Panc1 (cell line): ENCODE measurements at regions not wholly inside any gene's neighbourhood (a gene's known extent, or its start where the extent isn't known, plus 50 kb on each side); places are given as distances from the start of the nearest gene placed in this dataset.

Experiments used
- ATAC-seq: fragments of 200-7000 bp; cut with Tn5 transposase; 2 replicates; pipeline ENCODE4 v1.9.1; 2020; ENCODE audit warnings: mild to moderate bottlenecking, moderate library complexity
- BruUV-seq: library from RNA; stranded (reverse); fragments of 400-500 nt; replicated peaks from 2 replicates; lab custom pipeline; 2021; lab: Mats Ljungman, UMichigan
- CTCF ChIA-PET: fragments of 300-600 bp; sonication (Branson Sonifier 250); formaldehyde crosslinking; loops from one replicate; lab custom pipeline; 2022; ENCODE audit warnings: antibody characterized with exemption; lab: Charles Lee
- POLR2A ChIA-PET: fragments of 300-600 bp; sonication (Branson Sonifier 250); formaldehyde crosslinking; loops from one replicate; lab custom pipeline; 2022; ENCODE audit warnings: antibody characterized with exemption; lab: Charles Lee
- DNase-seq: peaks from one replicate; pipeline ENCODE4 v3.0.0-alpha.2; 2010; ENCODE audit warnings: low read depth, low spot score
- H3K27ac ChIP-seq: 2 replicates; pipeline ENCODE4 v1.5.1; 2011; ENCODE audit warnings: mild to moderate bottlenecking, low read length, inconsistent platforms
- H3K27me3 ChIP-seq: fragments of 200-500 bp; sonication (Bioruptor generic); 2 replicates; pipeline ENCODE4 v1.6.0; 2014; ENCODE audit warnings: low read length, inconsistent platforms; ENCODE audit not compliant: control insufficient read depth, insufficient read depth
- H3K36me3 ChIP-seq: fragments of 200-500 bp; sonication (Bioruptor generic); 2 replicates; pipeline ENCODE4 v1.5.1; 2014; ENCODE audit warnings: inconsistent platforms, mild to moderate bottlenecking, low read length, moderate library complexity; ENCODE audit not compliant: control insufficient read depth, insufficient read depth
- H3K4me1 ChIP-seq: 2 replicates; pipeline ENCODE4 v1.5.1; 2011; ENCODE audit warnings: inconsistent platforms, mild to moderate bottlenecking, low read length, moderate library complexity; ENCODE audit not compliant: control insufficient read depth, insufficient read depth
- H3K4me3 ChIP-seq, 2 experiments: 2 replicates each; pipeline ENCODE4 v1.5.1; 2011 to 2012; ENCODE audit warnings: low read depth in 2 of 2, low read length in 2 of 2, mild to moderate bottlenecking in 2 of 2, inconsistent platforms in 1 of 2, moderate library complexity in 1 of 2
- H3K9me3 ChIP-seq: fragments of 200-500 bp; sonication (Bioruptor generic); 2 replicates; pipeline ENCODE4 v1.5.1; 2014; ENCODE audit warnings: low read depth, mild to moderate bottlenecking, inconsistent platforms, low read length, moderate library complexity; ENCODE audit not compliant: control insufficient read depth, insufficient read depth
- POLR2AphosphoS5 ChIP-seq: IDR thresholded peaks from 2 replicates; pipeline ENCODE4 v1.6.1; 2012; ENCODE audit warnings: mild to moderate bottlenecking, low read depth, low read length, moderate library complexity
- SIN3A ChIP-seq: IDR thresholded peaks from 2 replicates; pipeline ENCODE4 v1.6.1; 2012; ENCODE audit warnings: low read depth, mild to moderate bottlenecking, low read length, moderate library complexity, borderline replicate concordance; ENCODE audit not compliant: insufficient read depth
- TCF7L2 ChIP-seq: IDR thresholded peaks from 2 replicates; pipeline ENCODE4 v1.6.1; 2011; ENCODE audit warnings: mild to moderate bottlenecking, low read depth, low read length, inconsistent platforms
- in situ Hi-C: cut with HindIII; loops from 2 replicates; pipeline ENCODE4 v1.10.0; 2016; ENCODE audit warnings: low sequenced_read_pairs, low pct_unique_long_range_greater_than_20kb
- intact Hi-C: fragments of 100-400 bp; cut with micrococcal nuclease; formaldehyde crosslinking; loops from one replicate; pipeline ENCODE4 v1.10.0; 2022; ENCODE audit not compliant: unreplicated experiment
- TF ChIP-seq, protein P1 (sequence below), 2 experiments: IDR thresholded peaks; 2 replicates each; pipeline ENCODE4 v1.6.1; 2011 to 2012; ENCODE audit warnings: low read depth in 2 of 2, control low read depth in 1 of 2, low read length in 1 of 2, mild to moderate bottlenecking in 1 of 2, moderate library complexity in 1 of 2; ENCODE audit not compliant: insufficient read depth in 1 of 2
- TF ChIP-seq, protein P2 (sequence below): fragments of 450-650 bp; IDR thresholded peaks from 2 replicates; pipeline ENCODE4 v1.5.1; 2017; ENCODE audit warnings: mild to moderate bottlenecking

DNA sequence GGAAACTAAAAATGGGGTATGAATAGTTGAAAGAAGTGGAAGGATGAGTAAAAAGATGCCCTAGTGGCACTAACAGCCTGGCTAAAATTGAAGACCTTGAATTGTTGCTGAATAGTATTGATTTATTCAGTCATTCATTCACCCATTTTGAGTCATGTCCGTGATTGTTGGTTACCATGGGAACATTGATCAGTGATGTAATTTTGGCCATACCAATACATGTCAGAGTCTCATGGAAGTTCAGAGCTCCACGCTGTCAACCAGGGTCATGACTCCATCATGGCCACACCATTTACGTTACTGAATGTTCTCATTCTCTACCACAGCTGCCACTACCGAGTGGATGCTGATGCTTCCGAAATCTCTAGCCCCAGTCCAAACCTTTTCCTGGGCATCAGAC is 62.5 kb upstream of the FOXE1 start:
- no TSS peak for BruUV-seq
- DNase-seq = no peak
- ATAC-seq = no peak
- no peaks in the 10 kb centered on the region for H3K9me3 ChIP-seq
- H3K27ac ChIP-seq = no peak overlapping the region
- no peaks in the 10 kb centered on the region for H3K4me1 ChIP-seq
- H3K27me3 ChIP-seq = no peaks in the 10 kb centered on the region
- intact Hi-C loops (no loop called here), in situ Hi-C loops (no loop called here)
- CTCF ChIA-PET = no interaction called here
- POLR2A ChIA-PET = no interaction called here
- TF ChIP-seq, protein P1, sequence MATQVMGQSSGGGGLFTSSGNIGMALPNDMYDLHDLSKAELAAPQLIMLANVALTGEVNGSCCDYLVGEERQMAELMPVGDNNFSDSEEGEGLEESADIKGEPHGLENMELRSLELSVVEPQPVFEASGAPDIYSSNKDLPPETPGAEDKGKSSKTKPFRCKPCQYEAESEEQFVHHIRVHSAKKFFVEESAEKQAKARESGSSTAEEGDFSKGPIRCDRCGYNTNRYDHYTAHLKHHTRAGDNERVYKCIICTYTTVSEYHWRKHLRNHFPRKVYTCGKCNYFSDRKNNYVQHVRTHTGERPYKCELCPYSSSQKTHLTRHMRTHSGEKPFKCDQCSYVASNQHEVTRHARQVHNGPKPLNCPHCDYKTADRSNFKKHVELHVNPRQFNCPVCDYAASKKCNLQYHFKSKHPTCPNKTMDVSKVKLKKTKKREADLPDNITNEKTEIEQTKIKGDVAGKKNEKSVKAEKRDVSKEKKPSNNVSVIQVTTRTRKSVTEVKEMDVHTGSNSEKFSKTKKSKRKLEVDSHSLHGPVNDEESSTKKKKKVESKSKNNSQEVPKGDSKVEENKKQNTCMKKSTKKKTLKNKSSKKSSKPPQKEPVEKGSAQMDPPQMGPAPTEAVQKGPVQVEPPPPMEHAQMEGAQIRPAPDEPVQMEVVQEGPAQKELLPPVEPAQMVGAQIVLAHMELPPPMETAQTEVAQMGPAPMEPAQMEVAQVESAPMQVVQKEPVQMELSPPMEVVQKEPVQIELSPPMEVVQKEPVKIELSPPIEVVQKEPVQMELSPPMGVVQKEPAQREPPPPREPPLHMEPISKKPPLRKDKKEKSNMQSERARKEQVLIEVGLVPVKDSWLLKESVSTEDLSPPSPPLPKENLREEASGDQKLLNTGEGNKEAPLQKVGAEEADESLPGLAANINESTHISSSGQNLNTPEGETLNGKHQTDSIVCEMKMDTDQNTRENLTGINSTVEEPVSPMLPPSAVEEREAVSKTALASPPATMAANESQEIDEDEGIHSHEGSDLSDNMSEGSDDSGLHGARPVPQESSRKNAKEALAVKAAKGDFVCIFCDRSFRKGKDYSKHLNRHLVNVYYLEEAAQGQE (IDR thresholded peaks at IDR 0.05; ENCODE audit: insufficient read depth in 1 of 2, low read depth in 2 of 2, low read length in 1 of 2) = no peak
- TF ChIP-seq, protein P2, sequence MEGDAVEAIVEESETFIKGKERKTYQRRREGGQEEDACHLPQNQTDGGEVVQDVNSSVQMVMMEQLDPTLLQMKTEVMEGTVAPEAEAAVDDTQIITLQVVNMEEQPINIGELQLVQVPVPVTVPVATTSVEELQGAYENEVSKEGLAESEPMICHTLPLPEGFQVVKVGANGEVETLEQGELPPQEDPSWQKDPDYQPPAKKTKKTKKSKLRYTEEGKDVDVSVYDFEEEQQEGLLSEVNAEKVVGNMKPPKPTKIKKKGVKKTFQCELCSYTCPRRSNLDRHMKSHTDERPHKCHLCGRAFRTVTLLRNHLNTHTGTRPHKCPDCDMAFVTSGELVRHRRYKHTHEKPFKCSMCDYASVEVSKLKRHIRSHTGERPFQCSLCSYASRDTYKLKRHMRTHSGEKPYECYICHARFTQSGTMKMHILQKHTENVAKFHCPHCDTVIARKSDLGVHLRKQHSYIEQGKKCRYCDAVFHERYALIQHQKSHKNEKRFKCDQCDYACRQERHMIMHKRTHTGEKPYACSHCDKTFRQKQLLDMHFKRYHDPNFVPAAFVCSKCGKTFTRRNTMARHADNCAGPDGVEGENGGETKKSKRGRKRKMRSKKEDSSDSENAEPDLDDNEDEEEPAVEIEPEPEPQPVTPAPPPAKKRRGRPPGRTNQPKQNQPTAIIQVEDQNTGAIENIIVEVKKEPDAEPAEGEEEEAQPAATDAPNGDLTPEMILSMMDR = no peak
- no peak for TF ChIP-seq TCF7L2
- no peak for TF ChIP-seq POLR2AphosphoS5
- no peak for TF ChIP-seq SIN3A
- no peaks in the 10 kb centered on the region for H3K36me3 ChIP-seq
- no peak overlapping the region for H3K4me3 ChIP-seq

DNA sequence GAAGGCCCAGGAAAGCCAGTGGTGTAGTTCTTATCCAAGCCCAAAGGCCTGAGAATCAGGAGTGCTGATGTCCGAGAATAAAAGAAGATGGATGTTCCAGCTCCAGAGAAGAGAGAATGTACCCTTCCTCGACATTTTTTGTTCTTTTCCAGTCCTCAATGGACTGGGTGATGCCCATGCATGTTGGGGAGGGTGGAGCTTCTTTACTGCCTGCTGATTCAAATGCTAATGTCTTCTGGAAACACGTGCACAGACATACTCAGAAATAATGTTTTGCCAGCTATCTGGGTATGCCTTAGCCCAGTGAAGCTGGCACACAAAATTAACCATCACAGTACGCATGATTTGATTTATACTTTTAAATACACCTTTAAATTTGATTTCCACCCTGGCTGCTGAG is 61.5 kb upstream of the FOXE1 start:
- in situ Hi-C loops = no loop called here
- CTCF ChIA-PET = no interaction called here
- POLR2A ChIA-PET = no interaction called here

More for the DNA sequence above, 61.5 kb upstream of the FOXE1 start:
- BruUV-seq = no TSS peak
- Histone ChIP-seq H3K9me3 (no peaks in the 10 kb centered on the region), H3K36me3 (no peaks in the 10 kb centered on the region), H3K27me3 (no peaks in the 10 kb centered on the region), H3K27ac (no peak overlapping the region), H3K4me3 (no peak overlapping the region), H3K4me1 (no peaks in the 10 kb centered on the region)
- TF ChIP-seq TCF7L2 (no peak), POLR2AphosphoS5 (no peak)
- TF ChIP-seq, protein P1 (IDR thresholded peaks at IDR 0.05; ENCODE audit: insufficient read depth in 1 of 2, low read depth in 2 of 2, low read length in 1 of 2) = no peak
- DNase-seq = no peak
- intact Hi-C loops = no loop called here
- no peak for ATAC-seq
